ENCODE measurements at regions not wholly inside any gene's neighbourhood (a gene's known extent, or its start where the extent isn't known, plus 50 kb on each side); places are given as distances from the start of the nearest gene placed in this dataset.

DNA sequence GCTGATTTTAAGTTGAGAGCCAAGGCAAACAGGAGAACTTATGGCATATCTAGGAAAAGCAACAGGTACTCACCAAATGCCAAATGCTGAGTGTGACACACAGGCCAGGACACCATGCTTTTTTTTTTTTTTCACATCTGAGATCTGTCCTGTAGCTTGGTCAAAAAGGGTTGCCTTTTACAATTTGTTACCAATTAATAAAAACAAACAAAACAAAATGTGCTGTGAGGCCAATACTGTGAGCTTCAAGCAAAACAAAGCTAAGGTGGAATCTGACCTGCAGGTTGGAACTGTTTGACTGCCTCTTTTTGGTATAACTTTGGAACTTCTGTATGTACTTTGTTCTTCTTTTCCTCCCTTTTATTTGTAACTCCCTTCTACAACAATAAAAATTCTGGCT lies 548.5 kb upstream of the IGFBP7 start:
- TF ChIP-seq POLR2AphosphoS5 (IDR thresholded peaks at IDR 0.05), result no peak
- TF ChIP-seq, protein P1, sequence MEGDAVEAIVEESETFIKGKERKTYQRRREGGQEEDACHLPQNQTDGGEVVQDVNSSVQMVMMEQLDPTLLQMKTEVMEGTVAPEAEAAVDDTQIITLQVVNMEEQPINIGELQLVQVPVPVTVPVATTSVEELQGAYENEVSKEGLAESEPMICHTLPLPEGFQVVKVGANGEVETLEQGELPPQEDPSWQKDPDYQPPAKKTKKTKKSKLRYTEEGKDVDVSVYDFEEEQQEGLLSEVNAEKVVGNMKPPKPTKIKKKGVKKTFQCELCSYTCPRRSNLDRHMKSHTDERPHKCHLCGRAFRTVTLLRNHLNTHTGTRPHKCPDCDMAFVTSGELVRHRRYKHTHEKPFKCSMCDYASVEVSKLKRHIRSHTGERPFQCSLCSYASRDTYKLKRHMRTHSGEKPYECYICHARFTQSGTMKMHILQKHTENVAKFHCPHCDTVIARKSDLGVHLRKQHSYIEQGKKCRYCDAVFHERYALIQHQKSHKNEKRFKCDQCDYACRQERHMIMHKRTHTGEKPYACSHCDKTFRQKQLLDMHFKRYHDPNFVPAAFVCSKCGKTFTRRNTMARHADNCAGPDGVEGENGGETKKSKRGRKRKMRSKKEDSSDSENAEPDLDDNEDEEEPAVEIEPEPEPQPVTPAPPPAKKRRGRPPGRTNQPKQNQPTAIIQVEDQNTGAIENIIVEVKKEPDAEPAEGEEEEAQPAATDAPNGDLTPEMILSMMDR (IDR thresholded peaks at IDR 0.05), result no peak
- no peak for TF ChIP-seq POLR2A (IDR thresholded peaks at IDR 0.05)
